GM13976 (cell line): ENCODE measurements at regions not wholly inside any gene's neighbourhood (a gene's known extent, or its start where the extent isn't known, plus 50 kb on each side); places are given as distances from the start of the nearest gene placed in this dataset.
A peak's percentile ranks its signal among the peaks of the same experiment; 100 is the strongest.
"Not testable (repeated sequence)": the region's sequence is repeated elsewhere in the genome, so short reads cannot be mapped to it uniquely, and the experiment has no call there.

Experiments used
- DNase-seq: peaks from one replicate; pipeline ENCODE4 v3.0.0; 2012; ENCODE audit warnings: low spot score
- CTCF ChIP-seq: IDR thresholded peaks from 2 replicates; pipeline ENCODE4 v1.5.1; 2012; ENCODE audit warnings: borderline replicate concordance, mild to moderate bottlenecking; ENCODE audit not compliant: insufficient read depth; ENCODE audit errors: extremely low read depth, missing control alignments, control extremely low read depth
- in situ Hi-C: fragments of 300-500 bp; cut with MboI; formaldehyde crosslinking; loops from one replicate; pipeline ENCODE4 v1.12.0; 2022; ENCODE audit warnings: low sequenced_read_pairs, mixed read lengths, inconsistent platforms; ENCODE audit not compliant: unreplicated experiment

GRCh38 chr9:750249-750967 lies 91.1 kb upstream of the DMRT1 start:
- in situ Hi-C loops = no loop called here
- no peak for TF ChIP-seq CTCF
- no peak for DNase-seq

GRCh38 chr9:751137-752051 lies 90.1 kb upstream of the DMRT1 start:
- no peak for TF ChIP-seq CTCF
- in situ Hi-C loops = no loop called here
- DNase-seq = peak; percentile 53

DNA sequence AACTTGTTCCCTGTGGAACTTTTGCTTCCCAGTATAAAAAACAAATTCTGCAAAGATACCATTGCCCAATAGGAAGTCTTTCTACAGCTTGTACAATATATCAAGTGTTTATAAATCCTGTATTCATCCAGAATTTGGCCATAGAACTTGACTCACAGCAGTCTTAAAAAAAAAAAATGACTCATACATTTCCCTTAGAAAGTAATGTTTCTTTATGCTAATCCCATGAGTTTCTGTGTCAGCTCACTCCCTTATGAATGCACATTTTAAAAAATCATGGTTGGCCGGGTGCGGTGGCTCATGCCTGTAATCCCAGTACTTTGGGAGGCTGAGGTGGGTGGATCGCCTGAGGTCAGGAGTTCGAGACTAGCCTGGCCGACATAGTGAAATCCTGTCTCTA lies 89.3 kb upstream of the DMRT1 start:
- DNase-seq = no peak
- in situ Hi-C loops = no loop called here
- no peak for TF ChIP-seq CTCF

DNA sequence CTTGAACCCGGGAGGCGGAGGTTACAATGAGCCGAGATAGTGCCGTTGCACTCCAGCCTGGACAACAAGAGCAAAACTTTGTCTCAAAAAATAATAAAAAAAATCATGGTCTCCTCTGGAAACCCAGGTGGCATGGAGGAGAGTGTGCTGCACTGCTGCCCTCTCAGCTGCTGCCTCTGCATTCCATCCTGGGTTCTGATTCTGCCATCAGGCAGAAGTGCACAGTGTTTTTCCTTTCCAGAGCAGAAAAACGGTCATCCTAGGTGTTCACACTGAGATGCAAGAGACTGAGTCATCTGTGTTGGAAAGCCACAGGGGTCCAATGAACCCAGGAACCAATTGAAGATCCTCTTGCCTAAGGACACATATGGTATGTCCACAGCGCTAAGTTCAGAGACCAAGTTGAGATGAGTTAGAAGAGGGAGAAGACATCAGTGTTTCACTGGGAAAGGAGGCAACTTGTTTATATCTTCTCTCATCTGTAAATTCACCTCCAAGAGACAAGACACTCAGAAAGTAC lies 88.8 kb upstream of the DMRT1 start:
- DNase-seq = no peak
- in situ Hi-C loops = no loop called here
- TF ChIP-seq CTCF = no peak

DNA sequence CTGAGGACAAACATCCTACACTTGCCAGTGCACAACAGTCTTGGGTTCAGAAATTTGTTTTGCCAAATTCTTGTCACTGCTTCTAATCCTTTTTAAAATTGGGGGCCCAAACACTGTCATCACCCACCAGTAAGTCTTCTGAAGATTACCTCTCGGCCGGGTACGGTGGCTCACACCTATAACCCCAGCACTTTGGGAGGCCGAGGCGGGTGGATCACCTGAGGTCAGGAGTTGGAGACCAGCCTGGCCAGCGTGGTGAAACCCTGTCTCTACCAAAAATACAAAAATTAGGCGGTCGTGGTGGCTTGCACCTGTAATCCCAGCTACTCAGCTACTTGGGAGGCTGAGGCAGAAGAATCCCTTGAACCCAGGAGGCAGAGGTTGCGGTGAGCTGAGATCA lies 87.8 kb upstream of the DMRT1 start:
- in situ Hi-C loops, DNase-seq: not testable (repeated sequence)

- in situ Hi-C loops = no loop called here
- TF ChIP-seq CTCF = no peak
- DNase-seq = no peak
Measured at GRCh38 chr9:754150-754931, 87.2 kb upstream of the DMRT1 start.
